ENCODE measurements at regions not wholly inside any gene's neighbourhood (a gene's known extent, or its start where the extent isn't known, plus 50 kb on each side); places are given as distances from the start of the nearest gene placed in this dataset.

DNA sequence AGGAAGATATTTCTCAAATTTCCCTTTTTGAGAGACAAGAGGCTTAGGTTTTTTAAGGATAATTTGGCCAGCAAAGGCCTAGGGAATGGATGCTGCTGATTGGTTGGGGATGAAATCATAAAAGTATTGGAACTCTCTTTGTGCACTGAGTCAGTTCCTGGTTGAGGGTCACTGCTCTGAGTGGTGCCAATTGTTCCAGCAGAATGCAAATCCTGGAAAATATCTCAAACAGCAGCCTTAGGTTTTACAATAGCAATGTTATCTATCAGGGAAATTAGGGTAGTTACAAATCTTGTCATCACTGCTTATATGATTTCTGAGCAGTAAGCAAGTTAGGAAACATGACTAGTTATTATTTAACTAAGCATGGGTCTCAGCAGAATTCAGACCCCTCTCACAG lies 96.2 kb downstream of the RAD51AP2 start:
- Histone ChIP-seq H4K20me1 (ENCODE audit: insufficient read depth, low read length) (no peaks in the 10 kb centered on the region), H3K27ac (ENCODE audit: low read length) (no peak overlapping the region), H3K9ac (ENCODE audit: low read length) (no peak overlapping the region), H3K27me3 (replicated peaks; ENCODE audit: insufficient read depth, low read length) (no peaks in the 10 kb centered on the region), H3K4me3 (ENCODE audit: low read length) (no peak overlapping the region), H3K79me2 (ENCODE audit: low read length) (no peaks in the 10 kb centered on the region), H3K9me3 (replicated peaks; ENCODE audit: insufficient read depth, low read length) (no peaks in the 10 kb centered on the region), H3K4me2 (ENCODE audit: low read depth, low read length) (no peak overlapping the region), H3K9me2 (replicated peaks; ENCODE audit: insufficient read depth, low read length) (no peaks in the 10 kb centered on the region), H2AFZ (ENCODE audit: low read length) (no peak overlapping the region), H3K36me3 (replicated peaks; ENCODE audit: insufficient read depth, low read length) (no peaks in the 10 kb centered on the region), H3K4me1 (ENCODE audit: low read length) (no peaks in the 10 kb centered on the region), H3F3A (ENCODE audit: insufficient read depth, low read length) (no peaks in the 10 kb centered on the region)
- TF ChIP-seq, protein P1, sequence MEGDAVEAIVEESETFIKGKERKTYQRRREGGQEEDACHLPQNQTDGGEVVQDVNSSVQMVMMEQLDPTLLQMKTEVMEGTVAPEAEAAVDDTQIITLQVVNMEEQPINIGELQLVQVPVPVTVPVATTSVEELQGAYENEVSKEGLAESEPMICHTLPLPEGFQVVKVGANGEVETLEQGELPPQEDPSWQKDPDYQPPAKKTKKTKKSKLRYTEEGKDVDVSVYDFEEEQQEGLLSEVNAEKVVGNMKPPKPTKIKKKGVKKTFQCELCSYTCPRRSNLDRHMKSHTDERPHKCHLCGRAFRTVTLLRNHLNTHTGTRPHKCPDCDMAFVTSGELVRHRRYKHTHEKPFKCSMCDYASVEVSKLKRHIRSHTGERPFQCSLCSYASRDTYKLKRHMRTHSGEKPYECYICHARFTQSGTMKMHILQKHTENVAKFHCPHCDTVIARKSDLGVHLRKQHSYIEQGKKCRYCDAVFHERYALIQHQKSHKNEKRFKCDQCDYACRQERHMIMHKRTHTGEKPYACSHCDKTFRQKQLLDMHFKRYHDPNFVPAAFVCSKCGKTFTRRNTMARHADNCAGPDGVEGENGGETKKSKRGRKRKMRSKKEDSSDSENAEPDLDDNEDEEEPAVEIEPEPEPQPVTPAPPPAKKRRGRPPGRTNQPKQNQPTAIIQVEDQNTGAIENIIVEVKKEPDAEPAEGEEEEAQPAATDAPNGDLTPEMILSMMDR (IDR thresholded peaks at IDR 0.05; ENCODE audit: low read length): no peak
- no peak for TF ChIP-seq EZH2 (optimal IDR thresholded peaks at IDR 0.05; ENCODE audit: low read depth, low read length)
- no peak for TF ChIP-seq EZH2phosphoT487 (IDR thresholded peaks at IDR 0.05; ENCODE audit: low read length)
- DNase-seq: no peak

DNA sequence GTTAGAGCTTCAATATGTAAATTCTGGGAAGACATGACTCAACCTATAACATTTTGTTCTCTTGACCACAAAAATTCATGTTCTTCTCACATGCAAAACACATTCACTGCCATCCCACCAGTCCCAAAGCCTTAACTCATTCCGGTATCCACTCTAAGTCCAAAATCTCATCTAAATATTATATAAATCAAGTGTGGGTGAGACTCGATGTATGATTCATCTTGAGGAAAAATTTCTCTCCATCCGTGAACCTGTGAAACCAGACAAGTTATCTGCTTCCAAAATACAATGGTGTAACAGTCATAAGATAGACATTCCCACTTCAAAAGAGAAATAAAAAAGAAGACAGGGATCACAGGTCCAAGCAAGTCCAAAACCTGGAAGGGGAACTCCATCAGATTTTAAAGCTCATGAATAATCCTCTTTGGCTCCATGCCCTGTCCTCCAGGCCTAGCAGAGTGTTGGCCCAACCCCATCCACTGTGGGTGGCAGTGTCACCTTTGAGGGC lies 101.3 kb downstream of the RAD51AP2 start:
- DNase-seq: no peak
- H3K4me1 ChIP-seq (ENCODE audit: low read length): no peaks in the 10 kb centered on the region

DNA sequence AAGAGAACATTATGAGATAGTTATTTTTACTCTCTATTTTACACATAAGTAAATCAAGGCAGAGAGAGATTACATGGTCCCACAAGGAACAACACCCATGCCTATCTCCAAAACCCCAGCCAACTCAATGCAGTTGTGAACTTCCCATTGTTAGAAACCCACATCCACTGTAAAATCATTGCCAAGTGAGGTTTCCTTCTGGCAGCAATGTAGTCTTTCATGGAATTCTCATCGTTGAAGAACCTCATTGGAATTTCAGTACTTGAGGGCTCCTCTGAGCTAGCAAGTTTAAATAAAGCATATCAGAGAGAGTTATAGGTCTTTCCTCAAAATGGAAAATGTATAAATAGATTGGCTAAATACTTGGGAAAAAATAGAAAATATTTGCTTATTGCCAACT lies 105.2 kb downstream of the RAD51AP2 start:
- H3K27ac ChIP-seq (ENCODE audit: low read length): no peak overlapping the region
- no peaks in the 10 kb centered on the region for H3K9me3 ChIP-seq (replicated peaks; ENCODE audit: insufficient read depth, low read length)
- no peak for DNase-seq
- no peak overlapping the region for H2AFZ ChIP-seq (ENCODE audit: low read length)
- no peaks in the 10 kb centered on the region for H3K9me2 ChIP-seq (replicated peaks; ENCODE audit: insufficient read depth, low read length)
- no peaks in the 10 kb centered on the region for H4K20me1 ChIP-seq (ENCODE audit: insufficient read depth, low read length)
- H3K79me2 ChIP-seq (ENCODE audit: low read length): no peaks in the 10 kb centered on the region
- no peaks in the 10 kb centered on the region for H3K36me3 ChIP-seq (replicated peaks; ENCODE audit: insufficient read depth, low read length)
- TF ChIP-seq, protein P1 (IDR thresholded peaks at IDR 0.05; ENCODE audit: low read length): no peak
- no peak for TF ChIP-seq EZH2phosphoT487 (IDR thresholded peaks at IDR 0.05; ENCODE audit: low read length)
- no peak for TF ChIP-seq EZH2 (optimal IDR thresholded peaks at IDR 0.05; ENCODE audit: low read depth, low read length)
- H3K4me1 ChIP-seq (ENCODE audit: low read length): no peaks in the 10 kb centered on the region
- no peak overlapping the region for H3K4me2 ChIP-seq (ENCODE audit: low read depth, low read length)
- no peaks in the 10 kb centered on the region for H3K27me3 ChIP-seq (replicated peaks; ENCODE audit: insufficient read depth, low read length)
- no peaks in the 10 kb centered on the region for H3F3A ChIP-seq (ENCODE audit: insufficient read depth, low read length)
- no peak overlapping the region for H3K4me3 ChIP-seq (ENCODE audit: low read length)
- no peak overlapping the region for H3K9ac ChIP-seq (ENCODE audit: low read length)

More for the DNA sequence above, 101.3 kb downstream of the RAD51AP2 start:
- Histone ChIP-seq H2AFZ (ENCODE audit: low read length) (no peak overlapping the region), H4K20me1 (ENCODE audit: insufficient read depth, low read length) (no peaks in the 10 kb centered on the region), H3K4me3 (ENCODE audit: low read length) (no peak overlapping the region), H3F3A (ENCODE audit: insufficient read depth, low read length) (no peaks in the 10 kb centered on the region), H3K36me3 (replicated peaks; ENCODE audit: insufficient read depth, low read length) (no peaks in the 10 kb centered on the region), H3K79me2 (ENCODE audit: low read length) (no peaks in the 10 kb centered on the region), H3K9me2 (replicated peaks; ENCODE audit: insufficient read depth, low read length) (no peaks in the 10 kb centered on the region), H3K9me3 (replicated peaks; ENCODE audit: insufficient read depth, low read length) (no peaks in the 10 kb centered on the region), H3K27me3 (replicated peaks; ENCODE audit: insufficient read depth, low read length) (no peaks in the 10 kb centered on the region), H3K9ac (ENCODE audit: low read length) (no peak overlapping the region), H3K27ac (ENCODE audit: low read length) (no peak overlapping the region), H3K4me2 (ENCODE audit: low read depth, low read length) (no peak overlapping the region)
- TF ChIP-seq EZH2phosphoT487 (IDR thresholded peaks at IDR 0.05; ENCODE audit: low read length) (no peak), EZH2 (optimal IDR thresholded peaks at IDR 0.05; ENCODE audit: low read depth, low read length) (no peak)
- TF ChIP-seq, protein P1 (IDR thresholded peaks at IDR 0.05; ENCODE audit: low read length): no peak
